OCI-LY1 (cell line): ENCODE measurements at regions not wholly inside any gene's neighbourhood (a gene's known extent, or its start where the extent isn't known, plus 50 kb on each side); places are given as distances from the start of the nearest gene placed in this dataset.

ENCODE experiments used
- H2AFZ ChIP-seq: fragments of 200-600 bp; sonication (generic), shearing (Covaris generic); 2 replicates; pipeline ENCODE4 v1.6.0; 2014; ENCODE audit warnings: antibody characterized with exemption, mild to moderate bottlenecking, low read length
- H3F3A ChIP-seq: fragments of 200-600 bp; sonication (generic), shearing (Covaris generic); 2 replicates; pipeline ENCODE4 v1.6.0; 2014; ENCODE audit warnings: mild to moderate bottlenecking, antibody characterized with exemption, low read length, moderate library complexity; ENCODE audit not compliant: insufficient read depth
- H3K27ac ChIP-seq: fragments of 200-600 bp; sonication (generic); 2 replicates; pipeline ENCODE4 v1.5.1; 2014; ENCODE audit warnings: low read length, mixed run types, mild to moderate bottlenecking, low read depth; ENCODE audit not compliant: poor library complexity, severe bottlenecking
- H3K27me3 ChIP-seq: fragments of 200-600 bp; sonication (generic); 2 replicates; pipeline ENCODE4 v1.6.0; 2014; ENCODE audit warnings: antibody characterized with exemption, mild to moderate bottlenecking, low read length, moderate library complexity; ENCODE audit not compliant: insufficient read depth
- H3K36me3 ChIP-seq: fragments of 200-600 bp; sonication (generic); 2 replicates; pipeline ENCODE4 v1.6.1; 2014; ENCODE audit warnings: mild to moderate bottlenecking, antibody characterized with exemption, low read length, moderate library complexity, mixed read lengths; ENCODE audit not compliant: insufficient read depth
- H3K4me1 ChIP-seq: fragments of 200-600 bp; sonication (generic); 2 replicates; pipeline ENCODE4 v1.5.1; 2014; ENCODE audit warnings: mild to moderate bottlenecking, low read length, moderate library complexity; ENCODE audit not compliant: insufficient read depth, severe bottlenecking
- H3K4me2 ChIP-seq: fragments of 200-600 bp; sonication (generic), shearing (Covaris generic); 2 replicates; pipeline ENCODE4 v1.6.1; 2014; ENCODE audit warnings: low read length
- H3K4me3 ChIP-seq: fragments of 200-600 bp; sonication (generic); 2 replicates; pipeline ENCODE4 v1.5.1; 2014; ENCODE audit warnings: low read length, low read depth, mild to moderate bottlenecking, mixed read lengths; ENCODE audit not compliant: poor library complexity, severe bottlenecking
- H3K79me2 ChIP-seq: fragments of 200-600 bp; shearing (Covaris generic); 2 replicates; pipeline ENCODE4 v1.6.1; 2016; ENCODE audit warnings: mixed run types, low read length, mixed read lengths; ENCODE audit not compliant: insufficient read depth
- H3K9ac ChIP-seq: fragments of 200-600 bp; sonication (generic), shearing (Covaris generic); 2 replicates; pipeline ENCODE4 v1.6.1; 2014; ENCODE audit warnings: mild to moderate bottlenecking, low read length, mixed read lengths
- H3K9me2 ChIP-seq: fragments of 200-600 bp; sonication (generic), shearing (Covaris generic); 2 replicates; pipeline ENCODE4 v1.6.1; 2014; ENCODE audit warnings: low read depth, mild to moderate bottlenecking, low read length, mixed read lengths
- H3K9me3 ChIP-seq: fragments of 200-600 bp; shearing (Covaris generic); 2 replicates; pipeline ENCODE4 v1.6.1; 2014; ENCODE audit warnings: low read length, mixed read lengths
- H4K20me1 ChIP-seq: fragments of 200-600 bp; sonication (generic), shearing (Covaris generic); 2 replicates; pipeline ENCODE4 v1.6.0; 2016; ENCODE audit warnings: mild to moderate bottlenecking, low read length; ENCODE audit not compliant: insufficient read depth
- EZH2 ChIP-seq: fragments of 200-600 bp; sonication (generic), shearing (Covaris generic); IDR thresholded peaks from 2 replicates; pipeline ENCODE4 v1.8.0; 2017; ENCODE audit warnings: borderline replicate concordance, mixed run types, mild to moderate bottlenecking, antibody characterized with exemption, low read length, moderate library complexity, mixed read lengths
- TF ChIP-seq, protein P1 (sequence below): fragments of 200-600 bp; sonication (generic), shearing (Covaris generic); IDR thresholded peaks from 2 replicates; pipeline ENCODE4 v1.5.1; 2017; ENCODE audit warnings: mild to moderate bottlenecking, antibody characterized with exemption, low read length, moderate library complexity, mixed read lengths

GRCh38 chr4:13236485-13236884, 247.7 kb downstream of the RAB28 start:
- H3K36me3 ChIP-seq = no peaks in the 10 kb centered on the region

GRCh38 chr4:13233755-13234154, 250.4 kb downstream of the RAB28 start:
- no peak overlapping the region for H3K4me2 ChIP-seq
- no peaks in the 10 kb centered on the region for H3K36me3 ChIP-seq
- no peak overlapping the region for H3K9ac ChIP-seq
- H3K9me2 ChIP-seq = no peaks in the 10 kb centered on the region
- no peaks in the 10 kb centered on the region for H3K9me3 ChIP-seq
- H3K27me3 ChIP-seq = no peaks in the 10 kb centered on the region
- no peak overlapping the region for H3K27ac ChIP-seq
- TF ChIP-seq EZH2 = no peak
- TF ChIP-seq, protein P1, sequence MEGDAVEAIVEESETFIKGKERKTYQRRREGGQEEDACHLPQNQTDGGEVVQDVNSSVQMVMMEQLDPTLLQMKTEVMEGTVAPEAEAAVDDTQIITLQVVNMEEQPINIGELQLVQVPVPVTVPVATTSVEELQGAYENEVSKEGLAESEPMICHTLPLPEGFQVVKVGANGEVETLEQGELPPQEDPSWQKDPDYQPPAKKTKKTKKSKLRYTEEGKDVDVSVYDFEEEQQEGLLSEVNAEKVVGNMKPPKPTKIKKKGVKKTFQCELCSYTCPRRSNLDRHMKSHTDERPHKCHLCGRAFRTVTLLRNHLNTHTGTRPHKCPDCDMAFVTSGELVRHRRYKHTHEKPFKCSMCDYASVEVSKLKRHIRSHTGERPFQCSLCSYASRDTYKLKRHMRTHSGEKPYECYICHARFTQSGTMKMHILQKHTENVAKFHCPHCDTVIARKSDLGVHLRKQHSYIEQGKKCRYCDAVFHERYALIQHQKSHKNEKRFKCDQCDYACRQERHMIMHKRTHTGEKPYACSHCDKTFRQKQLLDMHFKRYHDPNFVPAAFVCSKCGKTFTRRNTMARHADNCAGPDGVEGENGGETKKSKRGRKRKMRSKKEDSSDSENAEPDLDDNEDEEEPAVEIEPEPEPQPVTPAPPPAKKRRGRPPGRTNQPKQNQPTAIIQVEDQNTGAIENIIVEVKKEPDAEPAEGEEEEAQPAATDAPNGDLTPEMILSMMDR = no peak
- H3K4me3 ChIP-seq = no peak overlapping the region
- no peaks in the 10 kb centered on the region for H3F3A ChIP-seq
- H4K20me1 ChIP-seq = no peaks in the 10 kb centered on the region
- no peaks in the 10 kb centered on the region for H3K4me1 ChIP-seq
- H3K79me2 ChIP-seq = no peaks in the 10 kb centered on the region
- H2AFZ ChIP-seq = no peak overlapping the region

More at GRCh38 chr4:13236485-13236884, 247.7 kb downstream of the RAB28 start:
- Histone ChIP-seq H3K9me2 (no peaks in the 10 kb centered on the region), H3K27me3 (no peaks in the 10 kb centered on the region), H3K4me2 (no peak overlapping the region), H3K4me1 (no peaks in the 10 kb centered on the region), H2AFZ (no peak overlapping the region), H3K79me2 (no peaks in the 10 kb centered on the region), H3K27ac (no peak overlapping the region), H3K9me3 (no peaks in the 10 kb centered on the region), H4K20me1 (no peaks in the 10 kb centered on the region), H3K9ac (no peak overlapping the region), H3F3A (no peaks in the 10 kb centered on the region), H3K4me3 (no peak overlapping the region)
- TF ChIP-seq, protein P1 = no peak
- no peak for TF ChIP-seq EZH2

- H4K20me1 ChIP-seq = no peaks in the 10 kb centered on the region
- H3K9me3 ChIP-seq = no peaks in the 10 kb centered on the region
- no peaks in the 10 kb centered on the region for H3K79me2 ChIP-seq
- no peak overlapping the region for H3K4me3 ChIP-seq
- no peak overlapping the region for H2AFZ ChIP-seq
- H3K9ac ChIP-seq = no peak overlapping the region
- H3K9me2 ChIP-seq = no peaks in the 10 kb centered on the region
- H3K4me2 ChIP-seq = no peak overlapping the region
- H3K36me3 ChIP-seq = no peaks in the 10 kb centered on the region
- no peaks in the 10 kb centered on the region for H3K4me1 ChIP-seq
- H3F3A ChIP-seq = no peaks in the 10 kb centered on the region
- H3K27ac ChIP-seq = no peak overlapping the region
- no peaks in the 10 kb centered on the region for H3K27me3 ChIP-seq
- TF ChIP-seq, protein P1 = no peak
- no peak for TF ChIP-seq EZH2
These were observed 264.2 kb downstream of the RAB28 start for GRCh38 chr4:13219971-13220370.
